IMR-90 (cell line): ENCODE measurements at regions not wholly inside any gene's neighbourhood (a gene's known extent, or its start where the extent isn't known, plus 50 kb on each side); places are given as distances from the start of the nearest gene placed in this dataset.

ENCODE experiments used
- ATAC-seq: fragments of 200-7000 bp; cut with Tn5 transposase; 2 replicates; pipeline ENCODE4 v1.9.1; 2020; ENCODE audit warnings: low read depth, mild to moderate bottlenecking, moderate library complexity
- BruUV-seq: library from RNA; stranded (reverse); fragments of 400-500 nt; replicated peaks from 2 replicates; lab custom pipeline; 2021; lab: Mats Ljungman, UMichigan
- CTCF ChIA-PET: fragments of 300-600 bp; formaldehyde crosslinking; extraction: SDS; loops from one replicate; lab custom pipeline; 2021; ENCODE audit warnings: antibody characterized with exemption; lab: Yijun Ruan, JAX
- POLR2A ChIA-PET: fragments of 300-600 bp; sonication (Branson Sonifier 250); formaldehyde crosslinking; loops from one replicate; lab custom pipeline; 2022; ENCODE audit warnings: antibody characterized with exemption; ENCODE audit not compliant: unreplicated experiment; lab: Charles Lee
- DNase-seq: peaks from one replicate; pipeline ENCODE4 v3.0.0; 2013
- H2AFZ ChIP-seq: replicated peaks from 2 replicates; pipeline ENCODE3; 2013; ENCODE audit warnings: low read length, mild to moderate bottlenecking; ENCODE audit not compliant: poor library complexity
- H2AK5ac ChIP-seq: 2 replicates; pipeline ENCODE4 v1.6.1; 2013; ENCODE audit warnings: low read depth, low read length, inconsistent platforms
- H2AK9ac ChIP-seq: replicated peaks from 2 replicates; pipeline ENCODE3; 2013; ENCODE audit warnings: mild to moderate bottlenecking, low read depth, low read length, moderate library complexity; ENCODE audit not compliant: poor library complexity
- H2BK120ac ChIP-seq: 2 replicates; pipeline ENCODE4 v1.6.1; 2013; ENCODE audit warnings: low read depth, low read length, inconsistent platforms
- H2BK15ac ChIP-seq: 3 replicates; pipeline ENCODE4 v1.6.1; 2013; ENCODE audit warnings: low read depth, low read length, inconsistent platforms
- H2BK20ac ChIP-seq: 2 replicates; pipeline ENCODE4 v1.6.1; 2013; ENCODE audit warnings: low read depth, mild to moderate bottlenecking, inconsistent platforms, low read length, moderate library complexity
- H2BK5ac ChIP-seq: 2 replicates; pipeline ENCODE4 v1.6.1; 2013; ENCODE audit warnings: mild to moderate bottlenecking, low read depth, low read length, inconsistent platforms; ENCODE audit not compliant: poor library complexity, severe bottlenecking
- H3K14ac ChIP-seq: replicated peaks from 2 replicates; pipeline ENCODE4 v1.6.1; 2013; ENCODE audit warnings: low read depth, low read length, inconsistent platforms
- H3K18ac ChIP-seq: 2 replicates; pipeline ENCODE4 v1.6.1; 2013; ENCODE audit warnings: low read depth, low read length, control low read depth
- H3K23ac ChIP-seq: 2 replicates; pipeline ENCODE4 v1.6.1; 2013; ENCODE audit warnings: low read depth, low read length, inconsistent platforms
- H3K27ac ChIP-seq: 2 replicates; pipeline ENCODE4 v1.5.1; 2013; ENCODE audit warnings: mild to moderate bottlenecking, control low read depth, low read length; ENCODE audit not compliant: insufficient read depth
- H3K27me3 ChIP-seq: 2 replicates; pipeline ENCODE4 v1.6.1; 2013; ENCODE audit warnings: low read length; ENCODE audit not compliant: control insufficient read depth, insufficient read depth
- H3K36me3 ChIP-seq: 2 replicates; pipeline ENCODE4 v1.6.1; 2013; ENCODE audit warnings: low read length, mixed read lengths; ENCODE audit not compliant: control insufficient read depth, insufficient read depth
- H3K4ac ChIP-seq: 2 replicates; pipeline ENCODE4 v1.6.1; 2013; ENCODE audit warnings: low read depth, low read length, inconsistent platforms
- H3K4me1 ChIP-seq: 2 replicates; pipeline ENCODE4 v1.6.1; 2013; ENCODE audit warnings: low read length, mixed read lengths; ENCODE audit not compliant: control insufficient read depth, insufficient read depth
- H3K4me2 ChIP-seq: 2 replicates; pipeline ENCODE4 v1.6.1; 2013; ENCODE audit warnings: low read depth, mild to moderate bottlenecking, control low read depth, low read length, moderate library complexity
- H3K4me3 ChIP-seq: 2 replicates; pipeline ENCODE4 v1.5.1; 2013; ENCODE audit warnings: low read depth, mild to moderate bottlenecking, control low read depth, low read length, moderate library complexity; ENCODE audit not compliant: insufficient read depth
- H3K56ac ChIP-seq: 2 replicates; pipeline ENCODE4 v1.6.1; 2013; ENCODE audit warnings: low read length, inconsistent platforms; ENCODE audit not compliant: insufficient read depth; ENCODE audit errors: extremely low read depth
- H3K79me1 ChIP-seq, 2 experiments: 2 replicates each; pipeline ENCODE4 v1.6.1; 2013; ENCODE audit warnings: low read length in 2 of 2, inconsistent platforms in 1 of 2, low read depth in 1 of 2
- H3K9ac ChIP-seq: 2 replicates; pipeline ENCODE4 v1.6.1; 2013; ENCODE audit warnings: low read depth, low read length, control low read depth
- H3K9me1 ChIP-seq: 2 replicates; pipeline ENCODE4 v1.6.1; 2013; ENCODE audit warnings: low read length, inconsistent platforms; ENCODE audit not compliant: insufficient read depth
- H3K9me3 ChIP-seq: 2 replicates; pipeline ENCODE4 v1.6.1; 2013; ENCODE audit warnings: low read length; ENCODE audit not compliant: control insufficient read depth, insufficient read depth
- H4K20me1 ChIP-seq: 2 replicates; pipeline ENCODE4 v1.6.1; 2013; ENCODE audit warnings: low read length, inconsistent platforms; ENCODE audit not compliant: insufficient read depth
- H4K5ac ChIP-seq: 2 replicates; pipeline ENCODE4 v1.6.1; 2013; ENCODE audit warnings: mild to moderate bottlenecking, low read depth, low read length, control low read depth
- H4K8ac ChIP-seq, 2 experiments: 2 replicates each; pipeline ENCODE4 v1.6.1; 2013; ENCODE audit warnings: low read depth in 2 of 2, low read length in 2 of 2, control low read depth in 1 of 2, inconsistent platforms in 1 of 2
- H4K91ac ChIP-seq: 2 replicates; pipeline ENCODE4 v1.6.1; 2013; ENCODE audit warnings: low read depth, low read length, inconsistent platforms; ENCODE audit not compliant: insufficient read depth
- MAZ ChIP-seq: IDR thresholded peaks from 2 replicates; pipeline ENCODE4 v1.6.1; 2012; ENCODE audit warnings: low read depth, mild to moderate bottlenecking, low read length, improper control_type of control experiment, moderate library complexity, borderline replicate concordance
- MXI1 ChIP-seq: IDR thresholded peaks from 2 replicates; pipeline ENCODE4 v1.6.1; 2012; ENCODE audit warnings: low read depth, mild to moderate bottlenecking, low read length, moderate library complexity, borderline replicate concordance
- NFE2L2 ChIP-seq: fragments of 150-350 bp; IDR thresholded peaks from 2 replicates; pipeline ENCODE4 v1.6.1; 2016; ENCODE audit warnings: low read depth, mild to moderate bottlenecking, low read length
- WGBS, 2 experiments: methylation state at CpG; one replicate each; pipeline versions ENCODE4 v1.1.5 to v1.1.7; 2013; ENCODE audit warnings: missing lambda C conversion rate in 2 of 2; ENCODE audit not compliant: insufficient read length in 1 of 2; ENCODE audit errors: extremely low coverage in 2 of 2; 5-methylcytosine and 5-hydroxymethylcytosine counted together
- dilution Hi-C: fragments of 300-500 bp; cut with HindIII; formaldehyde crosslinking; loops from one replicate; pipeline ENCODE4 v1.14.3; 2018; ENCODE audit warnings: low sequenced_read_pairs; ENCODE audit not compliant: unreplicated experiment
- in situ Hi-C: fragments of 300-500 bp; cut with MboI; formaldehyde crosslinking; loops from 3 replicates; pipeline ENCODE4 v1.14.3; 2019; ENCODE audit warnings: low sequenced_read_pairs, inconsistent platforms, mixed read lengths
- intact Hi-C: fragments of 100-400 bp; cut with micrococcal nuclease; formaldehyde crosslinking; loops from 2 replicates; pipeline ENCODE4 v1.10.0; 2022

- no peak for DNase-seq
- Histone ChIP-seq H3K27ac (no peak overlapping the region), H3K79me1 (no peaks in the 10 kb centered on the region), H4K91ac (no peak overlapping the region), H4K20me1 (no peaks in the 10 kb centered on the region; the same call in 1 of the 2 replicates), H4K5ac (no peak overlapping the region), H3K18ac (no peak overlapping the region), H3K27me3 (no peaks in the 10 kb centered on the region), H3K23ac (no peak overlapping the region), H3K14ac (no peak overlapping the region), H4K8ac (no peak overlapping the region), H3K9me1 (no peaks in the 10 kb centered on the region), H2AFZ (no peak overlapping the region), H2BK5ac (no peak overlapping the region), H3K4me3 (no peak overlapping the region), H3K9me3 (peaks cover 5% of the 10 kb centered on the region; the same call in 1 of the 2 replicates), H3K4me1 (no peaks in the 10 kb centered on the region), H2BK20ac (no peak overlapping the region), H2BK120ac (no peak overlapping the region), H2BK15ac (no peak overlapping the region), H3K4ac (no peak overlapping the region), H2AK5ac (no peak overlapping the region), H3K4me2 (no peak overlapping the region), H3K9ac (no peak overlapping the region), H3K36me3 (no peaks in the 10 kb centered on the region; the same call in 1 of the 2 replicates), H2AK9ac (no peak overlapping the region), H3K56ac (no peak overlapping the region)
- ChIA-PET CTCF (no interaction called here), POLR2A (interaction anchor here (0.6 kb wide), 1 partner anchor 13 kb away, joined by 3 read pairs; no protein-coding TSS in a partner anchor)
- WGBS, 2 experiments: 57% methylated on average over 3 of the region's 4 CpGs; no CpG with 5 or more reads in 1 of the 2 experiments
- ATAC-seq: no peak
- BruUV-seq: no TSS peak
- in situ Hi-C loops (no loop called here), dilution Hi-C loops (no loop called here), intact Hi-C loops (no loop called here)
- TF ChIP-seq NFE2L2 (no peak), MAZ (no peak), MXI1 (no peak)
Measured at GRCh38 chr11:70811915-70812314, 413.6 kb downstream of the CTTN start.
